HL-60 (cell line): ENCODE measurements at regions not wholly inside any gene's neighbourhood (a gene's known extent, or its start where the extent isn't known, plus 50 kb on each side); places are given as distances from the start of the nearest gene placed in this dataset.

Experiments used
- GABPA ChIP-seq: IDR thresholded peaks from 2 replicates; pipeline ENCODE4 v1.6.1; 2012; ENCODE audit warnings: low read depth
- POLR2AphosphoS5 ChIP-seq: IDR thresholded peaks from 2 replicates; pipeline ENCODE4 v1.6.1; 2012; ENCODE audit warnings: low read depth
- SPI1 ChIP-seq: IDR thresholded peaks from 2 replicates; pipeline ENCODE4 v1.6.1; 2012; ENCODE audit warnings: low read depth, mild to moderate bottlenecking, borderline replicate concordance
- TF ChIP-seq, protein P1 (sequence below): IDR thresholded peaks from one replicate; pipeline ENCODE4 v1.5.1; 2011; ENCODE audit warnings: low read length, control low read depth, inconsistent platforms; ENCODE audit not compliant: insufficient read depth
- TF ChIP-seq, protein P2 (sequence below): IDR thresholded peaks from 2 replicates; pipeline ENCODE4 v1.6.1; 2012; ENCODE audit warnings: low read depth; ENCODE audit not compliant: insufficient replicate concordance

DNA sequence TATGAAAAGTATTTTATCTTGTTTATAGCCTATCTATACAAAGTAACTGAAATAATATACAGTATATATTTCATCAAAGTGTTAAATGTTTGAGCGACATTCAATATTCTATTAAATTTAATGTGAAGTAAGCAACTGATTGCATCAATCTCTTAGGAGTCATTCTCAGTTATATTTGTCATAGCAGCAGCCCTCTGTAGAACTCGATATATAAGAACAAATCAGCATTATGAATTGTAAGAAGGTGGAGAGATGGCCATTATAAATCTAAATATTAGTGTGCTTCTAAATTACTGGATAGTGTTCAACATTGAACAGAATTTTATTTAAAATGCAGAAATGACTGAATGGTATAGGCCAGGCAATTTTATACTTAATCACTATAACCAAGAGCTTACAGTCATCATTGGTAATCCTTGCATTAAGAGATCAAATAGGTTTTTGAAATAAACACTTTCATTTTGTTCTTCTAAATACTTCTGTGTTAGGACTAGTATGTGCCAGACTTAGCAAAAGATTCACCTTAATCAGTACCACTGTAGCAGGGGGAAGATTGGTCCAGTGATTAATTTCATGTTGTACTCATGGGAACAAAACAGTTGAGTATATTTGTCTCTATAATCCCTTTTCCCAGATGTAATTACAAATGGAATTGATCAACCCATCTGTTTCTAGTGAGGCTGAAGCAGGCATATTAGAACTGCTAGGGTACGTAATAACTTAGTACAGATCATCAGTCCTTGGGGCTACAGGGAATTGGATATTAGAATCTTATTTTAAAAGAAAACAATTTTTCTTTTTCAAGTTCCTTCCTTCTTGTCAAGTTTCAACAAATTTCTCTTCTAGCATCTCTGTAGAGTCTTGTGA is 108.3 kb upstream of the TYRP1 start:
- no peak for TF ChIP-seq POLR2AphosphoS5
- TF ChIP-seq, protein P1, sequence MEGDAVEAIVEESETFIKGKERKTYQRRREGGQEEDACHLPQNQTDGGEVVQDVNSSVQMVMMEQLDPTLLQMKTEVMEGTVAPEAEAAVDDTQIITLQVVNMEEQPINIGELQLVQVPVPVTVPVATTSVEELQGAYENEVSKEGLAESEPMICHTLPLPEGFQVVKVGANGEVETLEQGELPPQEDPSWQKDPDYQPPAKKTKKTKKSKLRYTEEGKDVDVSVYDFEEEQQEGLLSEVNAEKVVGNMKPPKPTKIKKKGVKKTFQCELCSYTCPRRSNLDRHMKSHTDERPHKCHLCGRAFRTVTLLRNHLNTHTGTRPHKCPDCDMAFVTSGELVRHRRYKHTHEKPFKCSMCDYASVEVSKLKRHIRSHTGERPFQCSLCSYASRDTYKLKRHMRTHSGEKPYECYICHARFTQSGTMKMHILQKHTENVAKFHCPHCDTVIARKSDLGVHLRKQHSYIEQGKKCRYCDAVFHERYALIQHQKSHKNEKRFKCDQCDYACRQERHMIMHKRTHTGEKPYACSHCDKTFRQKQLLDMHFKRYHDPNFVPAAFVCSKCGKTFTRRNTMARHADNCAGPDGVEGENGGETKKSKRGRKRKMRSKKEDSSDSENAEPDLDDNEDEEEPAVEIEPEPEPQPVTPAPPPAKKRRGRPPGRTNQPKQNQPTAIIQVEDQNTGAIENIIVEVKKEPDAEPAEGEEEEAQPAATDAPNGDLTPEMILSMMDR, result no peak
- TF ChIP-seq SPI1, result no peak
- TF ChIP-seq, protein P2, sequence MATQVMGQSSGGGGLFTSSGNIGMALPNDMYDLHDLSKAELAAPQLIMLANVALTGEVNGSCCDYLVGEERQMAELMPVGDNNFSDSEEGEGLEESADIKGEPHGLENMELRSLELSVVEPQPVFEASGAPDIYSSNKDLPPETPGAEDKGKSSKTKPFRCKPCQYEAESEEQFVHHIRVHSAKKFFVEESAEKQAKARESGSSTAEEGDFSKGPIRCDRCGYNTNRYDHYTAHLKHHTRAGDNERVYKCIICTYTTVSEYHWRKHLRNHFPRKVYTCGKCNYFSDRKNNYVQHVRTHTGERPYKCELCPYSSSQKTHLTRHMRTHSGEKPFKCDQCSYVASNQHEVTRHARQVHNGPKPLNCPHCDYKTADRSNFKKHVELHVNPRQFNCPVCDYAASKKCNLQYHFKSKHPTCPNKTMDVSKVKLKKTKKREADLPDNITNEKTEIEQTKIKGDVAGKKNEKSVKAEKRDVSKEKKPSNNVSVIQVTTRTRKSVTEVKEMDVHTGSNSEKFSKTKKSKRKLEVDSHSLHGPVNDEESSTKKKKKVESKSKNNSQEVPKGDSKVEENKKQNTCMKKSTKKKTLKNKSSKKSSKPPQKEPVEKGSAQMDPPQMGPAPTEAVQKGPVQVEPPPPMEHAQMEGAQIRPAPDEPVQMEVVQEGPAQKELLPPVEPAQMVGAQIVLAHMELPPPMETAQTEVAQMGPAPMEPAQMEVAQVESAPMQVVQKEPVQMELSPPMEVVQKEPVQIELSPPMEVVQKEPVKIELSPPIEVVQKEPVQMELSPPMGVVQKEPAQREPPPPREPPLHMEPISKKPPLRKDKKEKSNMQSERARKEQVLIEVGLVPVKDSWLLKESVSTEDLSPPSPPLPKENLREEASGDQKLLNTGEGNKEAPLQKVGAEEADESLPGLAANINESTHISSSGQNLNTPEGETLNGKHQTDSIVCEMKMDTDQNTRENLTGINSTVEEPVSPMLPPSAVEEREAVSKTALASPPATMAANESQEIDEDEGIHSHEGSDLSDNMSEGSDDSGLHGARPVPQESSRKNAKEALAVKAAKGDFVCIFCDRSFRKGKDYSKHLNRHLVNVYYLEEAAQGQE, result no peak
- no peak for TF ChIP-seq GABPA
